Erythroblast (primary cell): ENCODE measurements at regions not wholly inside any gene's neighbourhood (a gene's known extent, or its start where the extent isn't known, plus 50 kb on each side); places are given as distances from the start of the nearest gene placed in this dataset.

Experiments used
- GATA1 ChIP-seq: IDR thresholded peaks from 2 replicates; pipeline ENCODE4 v1.6.1; 2011; ENCODE audit warnings: low read depth, mild to moderate bottlenecking, control low read depth, low read length, moderate library complexity
- POLR2A ChIP-seq: IDR thresholded peaks from 2 replicates; pipeline ENCODE4 v1.6.1; 2011; ENCODE audit warnings: mild to moderate bottlenecking, low read length

GRCh38 chrX:64580035-64580434 lies 184.8 kb upstream of the MTMR8 start:
- no peak for TF ChIP-seq POLR2A
- TF ChIP-seq GATA1 = no peak
